PFSK-1 (cell line): ENCODE measurements at regions not wholly inside any gene's neighbourhood (a gene's known extent, or its start where the extent isn't known, plus 50 kb on each side); places are given as distances from the start of the nearest gene placed in this dataset.

Experiments used
- POLR2AphosphoS5 ChIP-seq: IDR thresholded peaks from 2 replicates; pipeline ENCODE4 v1.6.1; 2012; ENCODE audit warnings: low read depth, mild to moderate bottlenecking, control low read depth, low read length, moderate library complexity
- TF ChIP-seq, protein P1 (sequence below), 2 experiments: IDR thresholded peaks; 2 replicates each; pipeline versions ENCODE4 v1.6.1 to v1.8.0; 2011 to 2012; ENCODE audit warnings: low read depth in 2 of 2, low read length in 2 of 2, control low read depth in 1 of 2, inconsistent platforms in 1 of 2, mild to moderate bottlenecking in 1 of 2, moderate library complexity in 1 of 2; ENCODE audit not compliant: insufficient read depth in 1 of 2

DNA sequence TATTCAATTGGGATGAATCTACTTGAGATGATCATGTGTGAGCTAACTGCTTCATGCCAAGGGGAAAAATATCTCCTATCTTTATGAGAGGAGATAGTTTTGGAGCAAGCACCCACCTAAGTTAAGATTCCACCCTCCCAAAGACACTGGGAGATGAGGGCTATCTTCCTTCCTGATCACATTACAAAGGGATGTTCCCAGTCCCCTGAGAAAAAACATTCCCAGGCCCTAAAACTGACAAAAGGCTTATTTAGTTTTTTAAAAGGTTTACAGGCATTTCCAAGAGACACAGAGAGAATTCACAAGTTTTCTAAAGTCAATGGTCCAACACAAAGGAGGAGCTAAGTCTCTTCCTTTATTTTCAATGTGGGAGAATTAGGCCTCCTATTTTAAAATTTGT, 401.5 kb downstream of the FBXO15 start:
- no peak for TF ChIP-seq POLR2AphosphoS5
- TF ChIP-seq, protein P1, sequence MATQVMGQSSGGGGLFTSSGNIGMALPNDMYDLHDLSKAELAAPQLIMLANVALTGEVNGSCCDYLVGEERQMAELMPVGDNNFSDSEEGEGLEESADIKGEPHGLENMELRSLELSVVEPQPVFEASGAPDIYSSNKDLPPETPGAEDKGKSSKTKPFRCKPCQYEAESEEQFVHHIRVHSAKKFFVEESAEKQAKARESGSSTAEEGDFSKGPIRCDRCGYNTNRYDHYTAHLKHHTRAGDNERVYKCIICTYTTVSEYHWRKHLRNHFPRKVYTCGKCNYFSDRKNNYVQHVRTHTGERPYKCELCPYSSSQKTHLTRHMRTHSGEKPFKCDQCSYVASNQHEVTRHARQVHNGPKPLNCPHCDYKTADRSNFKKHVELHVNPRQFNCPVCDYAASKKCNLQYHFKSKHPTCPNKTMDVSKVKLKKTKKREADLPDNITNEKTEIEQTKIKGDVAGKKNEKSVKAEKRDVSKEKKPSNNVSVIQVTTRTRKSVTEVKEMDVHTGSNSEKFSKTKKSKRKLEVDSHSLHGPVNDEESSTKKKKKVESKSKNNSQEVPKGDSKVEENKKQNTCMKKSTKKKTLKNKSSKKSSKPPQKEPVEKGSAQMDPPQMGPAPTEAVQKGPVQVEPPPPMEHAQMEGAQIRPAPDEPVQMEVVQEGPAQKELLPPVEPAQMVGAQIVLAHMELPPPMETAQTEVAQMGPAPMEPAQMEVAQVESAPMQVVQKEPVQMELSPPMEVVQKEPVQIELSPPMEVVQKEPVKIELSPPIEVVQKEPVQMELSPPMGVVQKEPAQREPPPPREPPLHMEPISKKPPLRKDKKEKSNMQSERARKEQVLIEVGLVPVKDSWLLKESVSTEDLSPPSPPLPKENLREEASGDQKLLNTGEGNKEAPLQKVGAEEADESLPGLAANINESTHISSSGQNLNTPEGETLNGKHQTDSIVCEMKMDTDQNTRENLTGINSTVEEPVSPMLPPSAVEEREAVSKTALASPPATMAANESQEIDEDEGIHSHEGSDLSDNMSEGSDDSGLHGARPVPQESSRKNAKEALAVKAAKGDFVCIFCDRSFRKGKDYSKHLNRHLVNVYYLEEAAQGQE (IDR thresholded peaks at IDR 0.05; ENCODE audit: insufficient read depth in 1 of 2, low read depth in 2 of 2, low read length in 2 of 2) = no peak
